HG03039 (cell line): ENCODE measurements at regions not wholly inside any gene's neighbourhood (a gene's known extent, or its start where the extent isn't known, plus 50 kb on each side); places are given as distances from the start of the nearest gene placed in this dataset.
"Not testable (repeated sequence)": the region's sequence is repeated elsewhere in the genome, so short reads cannot be mapped to it uniquely, and the experiment has no call there.

Experiments
- ATAC-seq: cut with Tn5 transposase; IDR thresholded peaks from one replicate; pipeline ENCODE4 v1.9.1; 2021; ENCODE audit warnings: mild to moderate bottlenecking, moderate library complexity; ENCODE audit not compliant: unreplicated experiment

DNA sequence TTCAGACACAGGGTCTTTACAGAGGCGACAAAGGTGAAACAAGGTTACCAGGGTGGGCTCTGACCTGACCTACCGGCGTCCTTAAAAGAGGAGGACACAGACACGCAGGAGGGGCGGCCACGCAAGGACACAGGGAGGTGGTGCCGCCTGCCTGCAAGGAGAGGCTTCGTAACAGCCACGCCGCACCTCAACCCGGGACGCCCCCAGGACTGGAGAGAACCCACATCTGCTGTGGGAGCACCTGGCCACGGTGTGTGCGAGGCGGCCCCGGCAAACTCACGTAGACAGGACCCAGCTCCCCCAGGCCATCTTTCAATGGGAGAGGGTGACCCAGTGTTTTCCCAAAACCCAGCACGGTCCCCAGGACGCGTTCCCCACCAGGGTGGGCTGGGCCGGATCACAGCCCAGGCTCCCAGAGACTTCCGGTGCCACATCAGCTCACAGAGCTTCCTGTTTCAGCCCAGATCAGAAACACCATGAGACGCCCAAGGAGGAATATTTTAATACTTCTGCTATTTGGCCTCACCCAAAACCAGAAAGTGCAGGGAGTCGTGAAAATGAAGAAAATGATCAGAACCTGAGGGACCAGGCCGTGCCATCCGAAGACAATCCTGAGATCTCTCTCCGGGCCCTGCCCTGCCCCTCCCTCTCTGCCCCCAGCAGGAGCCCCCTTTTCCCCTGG, 5417.4 kb upstream of the TPTE start:
- not testable (repeated sequence) for ATAC-seq

DNA sequence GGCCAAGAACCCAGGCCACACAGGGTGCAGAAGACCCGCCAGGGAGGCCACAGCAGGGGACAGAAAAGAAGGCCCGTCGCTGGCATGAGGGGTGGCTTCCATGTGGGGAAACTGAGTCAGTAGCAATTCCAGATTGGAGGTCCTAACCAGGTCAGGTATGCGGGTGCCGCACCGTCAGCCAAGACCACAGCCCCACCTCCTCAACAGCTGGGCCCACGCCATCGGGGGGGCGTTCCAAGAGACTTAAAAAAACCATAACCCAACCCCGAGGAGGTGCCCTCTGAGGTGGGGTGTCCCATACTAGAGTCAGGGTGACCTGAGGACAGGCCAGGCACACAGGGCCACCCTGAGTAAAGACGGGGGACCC, 5416.8 kb upstream of the TPTE start:
- ATAC-seq: not testable (repeated sequence)

DNA sequence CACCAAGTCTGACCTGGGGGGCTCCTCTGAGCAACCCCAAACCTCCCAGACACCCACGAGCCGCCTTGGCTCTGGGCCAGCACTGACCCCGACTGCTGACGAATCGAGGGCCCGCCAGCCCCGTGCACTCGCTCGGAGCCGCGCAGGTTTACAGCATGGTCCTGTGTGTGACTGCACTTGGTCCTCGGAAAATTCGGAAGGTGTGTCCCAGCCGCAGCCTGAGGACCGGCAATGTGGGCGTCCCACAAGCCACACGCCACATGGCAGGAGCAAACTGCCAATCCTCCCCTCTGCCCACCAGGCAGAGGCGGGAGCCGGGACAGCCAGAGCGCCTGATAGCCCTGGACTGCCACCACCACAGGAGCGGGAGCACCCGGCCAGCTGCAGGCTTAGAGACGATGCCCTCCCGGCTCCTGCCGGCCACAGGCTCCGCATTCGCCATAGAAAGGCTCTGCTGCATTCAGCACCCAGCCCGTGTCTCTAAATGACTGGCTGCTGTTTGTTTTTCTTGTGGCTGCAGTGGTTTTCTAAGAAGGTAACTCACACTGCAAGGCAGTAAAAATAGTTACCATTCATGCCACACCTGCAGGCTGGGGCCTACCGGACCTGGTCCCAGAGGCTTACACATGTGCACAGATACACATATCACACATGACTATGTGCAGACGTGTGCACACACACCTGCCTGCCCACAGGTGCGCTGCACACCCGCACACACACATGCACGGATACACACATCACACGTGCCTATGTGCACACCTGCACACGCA, 5415.3 kb upstream of the TPTE start:
- ATAC-seq: peak; percentile 27

DNA sequence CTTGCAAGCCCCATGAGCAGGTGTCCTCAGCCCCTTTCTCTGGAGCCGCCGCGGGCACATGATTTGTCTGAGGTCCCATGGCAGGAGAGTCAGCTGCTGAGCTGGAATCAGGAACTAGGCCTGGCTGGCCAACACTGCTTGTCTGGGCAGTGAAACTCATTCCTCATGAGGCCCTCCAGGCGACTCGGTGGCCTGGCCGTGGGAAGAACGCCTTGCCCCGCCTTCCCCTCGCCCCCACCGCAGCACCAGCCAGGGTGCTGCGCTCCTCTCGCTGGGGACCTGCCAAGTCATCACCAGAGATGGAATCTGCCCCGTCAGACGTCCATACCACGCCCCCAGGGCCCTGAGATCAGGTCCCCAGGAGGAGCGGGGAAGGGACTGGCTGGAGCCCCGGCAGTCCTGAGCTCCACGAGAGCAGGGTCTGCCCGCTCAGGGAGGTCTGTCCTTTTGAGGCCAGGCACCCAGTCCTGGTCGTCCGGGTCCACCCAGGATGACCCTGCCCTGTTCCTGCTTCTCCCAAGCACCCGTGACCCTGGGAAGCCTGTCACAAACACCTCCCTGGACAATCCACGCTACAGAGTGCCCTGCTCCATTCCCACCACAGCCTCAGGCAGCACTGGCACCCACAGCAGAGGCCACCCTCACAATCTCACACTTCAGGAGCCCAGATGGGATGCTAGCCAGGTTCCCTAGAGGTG, 5414.5 kb upstream of the TPTE start:
- peak; percentile 15 for ATAC-seq

DNA sequence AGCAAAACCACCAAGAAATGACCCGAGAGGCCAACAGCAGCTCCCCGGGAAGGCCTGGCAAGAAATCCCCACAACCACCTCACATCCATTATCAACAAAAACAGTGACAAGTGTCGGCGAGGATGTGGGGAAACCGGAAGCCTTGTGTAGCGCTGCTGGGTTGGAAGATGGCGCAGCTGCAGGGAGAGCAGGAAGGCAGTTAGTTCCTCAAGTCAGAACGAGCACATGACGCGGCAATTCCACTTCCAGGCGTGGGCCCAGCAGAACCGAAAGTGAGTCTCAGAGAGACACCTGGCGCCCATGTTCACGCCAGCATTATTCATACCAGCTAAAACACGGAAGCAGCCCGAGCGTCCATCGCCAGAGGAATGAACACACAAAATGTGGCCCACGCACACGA, 5413.7 kb upstream of the TPTE start:
- ATAC-seq: not testable (repeated sequence)

DNA sequence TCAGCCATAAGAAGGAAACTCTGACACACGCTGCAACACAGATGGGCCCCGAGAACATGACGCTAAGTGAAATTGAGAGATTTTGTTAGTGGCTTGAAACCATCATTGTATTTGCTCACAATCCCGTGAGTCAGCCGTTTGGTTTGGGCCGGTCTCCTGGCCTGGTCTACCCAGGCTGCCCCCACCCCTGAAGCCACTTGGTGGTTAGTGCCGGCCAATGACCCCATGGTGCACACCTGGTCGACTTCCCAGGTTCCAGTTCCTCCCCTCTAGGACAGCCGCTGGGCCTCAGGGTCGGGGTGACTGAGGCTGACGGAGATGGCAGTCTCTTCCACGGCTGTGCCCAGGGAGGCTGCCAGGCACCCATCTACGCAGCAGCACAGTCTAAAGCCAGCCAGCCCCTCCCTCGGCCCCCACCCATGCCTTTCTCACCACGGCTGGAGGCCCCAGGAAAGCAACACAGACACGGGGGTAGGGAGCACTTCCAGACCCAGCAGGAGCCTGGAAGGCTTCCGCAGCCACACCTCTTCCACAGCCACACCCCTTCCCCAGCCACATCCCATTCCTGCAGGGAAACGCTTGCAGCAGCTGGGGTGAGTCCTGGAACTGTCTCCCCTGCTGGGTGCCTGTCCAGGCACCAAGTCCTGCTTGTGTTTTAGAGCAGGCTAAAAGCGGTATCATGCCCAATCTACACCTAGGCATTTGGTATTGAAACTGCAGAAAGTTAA, 5413.2 kb upstream of the TPTE start:
- ATAC-seq: not testable (repeated sequence)

DNA sequence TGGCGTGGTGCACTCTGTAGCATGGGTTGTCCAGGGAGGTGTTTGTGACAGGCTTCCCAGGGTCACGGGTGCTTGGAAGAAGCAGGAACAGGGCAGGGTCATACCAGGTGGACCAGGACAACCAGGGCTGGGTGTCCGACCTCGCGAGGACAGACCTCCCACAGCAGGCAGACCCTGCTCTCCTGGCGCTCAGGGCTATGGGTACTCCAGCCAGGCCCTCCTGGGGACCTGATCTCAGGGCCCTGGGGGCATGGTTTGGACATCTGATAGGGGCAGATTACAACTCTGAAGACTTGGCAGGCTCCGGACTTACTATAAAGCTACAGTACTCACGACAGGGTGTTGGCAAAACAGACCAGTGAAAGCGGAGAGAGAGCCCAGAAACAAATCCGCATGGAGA, 5410.2 kb upstream of the TPTE start:
- ATAC-seq: not testable (repeated sequence)

DNA sequence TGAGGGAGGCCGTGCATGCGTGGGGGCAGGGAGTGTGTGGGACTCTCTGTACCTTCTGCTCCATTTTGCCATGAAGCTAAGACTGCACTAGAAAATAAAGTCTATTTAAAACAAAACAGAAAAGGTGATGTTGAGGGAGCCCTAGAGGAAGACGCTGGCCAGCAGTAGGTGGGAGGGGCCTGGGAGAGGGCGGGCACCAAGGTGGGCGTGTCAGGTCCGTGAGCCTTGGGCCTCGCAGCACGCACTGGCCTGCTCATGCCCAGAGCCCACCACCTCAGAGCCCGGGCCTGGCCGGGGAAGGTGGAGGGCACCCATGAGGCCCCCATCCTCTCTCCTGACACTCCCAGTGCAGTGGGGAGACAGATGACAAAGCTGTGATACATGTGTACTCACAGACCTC, 5408.3 kb upstream of the TPTE start:
- ATAC-seq: not testable (repeated sequence)

DNA sequence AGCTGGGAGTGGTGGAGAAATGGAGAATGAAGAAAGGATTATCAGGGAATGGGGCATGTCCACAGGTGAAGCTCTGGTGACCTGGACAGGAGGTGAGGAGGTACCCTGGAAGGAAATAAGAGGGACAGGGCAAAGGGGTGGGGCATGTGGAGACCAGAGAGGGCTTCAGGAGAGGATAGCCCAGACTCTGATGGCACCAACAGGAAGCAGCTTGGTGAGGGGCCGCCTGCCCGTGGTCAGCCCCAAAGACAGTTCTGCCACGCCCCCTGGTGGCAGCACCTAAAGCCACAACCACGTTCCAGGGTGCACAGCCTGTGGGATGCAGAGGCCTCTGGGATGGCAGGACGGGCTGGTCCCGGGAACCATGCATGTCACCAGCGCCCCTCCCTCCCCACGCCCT, 5406.9 kb upstream of the TPTE start:
- not testable (repeated sequence) for ATAC-seq

DNA sequence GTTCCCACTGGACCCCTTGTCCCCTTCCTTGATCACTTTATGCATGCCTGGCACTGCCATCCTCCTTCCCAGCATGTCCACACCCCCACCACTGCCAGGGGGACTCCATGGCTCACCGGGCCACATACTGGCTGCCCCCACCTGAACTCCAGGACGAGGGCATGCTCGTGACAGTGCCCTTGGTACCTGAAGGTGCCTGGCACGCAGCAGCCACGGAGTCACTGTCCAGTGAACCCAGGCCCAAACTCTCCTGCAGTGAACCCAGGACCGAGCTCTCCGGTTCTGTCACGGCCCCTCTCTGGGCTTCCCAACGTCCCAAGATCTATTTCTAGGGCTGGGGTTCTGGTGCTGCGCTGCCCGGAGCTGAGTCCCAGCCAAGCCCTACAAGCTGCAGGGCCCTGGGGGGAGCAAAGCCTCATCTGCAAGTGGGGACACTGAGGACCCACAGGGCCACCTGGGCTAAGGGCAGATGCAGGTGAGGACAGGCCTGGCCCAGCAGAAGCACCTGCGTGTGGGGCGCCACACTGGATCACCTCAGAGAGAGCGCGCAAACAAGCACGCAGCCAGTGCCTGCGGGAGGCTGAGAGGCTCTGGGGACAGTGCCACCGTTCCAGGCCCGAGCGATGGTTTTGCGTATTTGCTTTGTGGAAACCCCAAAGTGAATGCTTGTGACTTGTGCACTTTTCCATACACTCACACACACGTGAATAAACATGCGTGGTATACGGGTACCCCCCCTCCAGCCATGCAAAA, 5406.3 kb upstream of the TPTE start:
- ATAC-seq: not testable (repeated sequence)

DNA sequence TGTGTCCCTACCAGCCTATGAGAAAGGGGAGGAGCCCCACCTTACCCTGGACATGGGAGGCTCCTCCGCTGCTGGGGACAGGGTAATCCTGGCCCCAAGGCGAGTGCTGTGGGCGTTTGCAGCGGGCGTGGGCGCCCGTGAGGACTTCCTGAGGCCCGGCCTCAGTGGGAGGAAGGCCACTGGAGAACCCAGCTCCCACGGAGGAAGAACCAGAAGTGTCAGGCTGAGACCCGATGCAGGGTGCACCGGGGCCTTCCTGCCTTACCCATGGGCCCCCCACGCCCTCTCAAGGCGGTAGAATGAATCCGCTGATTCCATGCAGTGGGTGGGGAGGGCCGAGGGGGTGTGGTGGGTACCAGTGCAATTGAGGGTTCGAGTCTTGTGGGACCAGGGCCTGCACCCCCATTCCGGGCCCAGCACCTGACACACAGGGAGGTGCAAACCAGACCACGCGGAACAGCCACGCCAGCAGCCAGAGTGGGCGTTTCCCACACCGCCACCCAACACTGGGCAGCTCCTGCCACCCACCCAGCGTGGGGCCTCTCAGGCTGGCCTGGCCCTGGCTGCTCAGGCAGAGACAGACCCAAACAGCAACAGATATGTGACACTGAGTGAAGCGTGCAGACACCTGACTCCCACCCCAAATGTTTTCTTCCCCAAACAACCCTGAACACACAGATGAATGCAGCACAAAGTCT, 5405.6 kb upstream of the TPTE start:
- ATAC-seq: not testable (repeated sequence)

DNA sequence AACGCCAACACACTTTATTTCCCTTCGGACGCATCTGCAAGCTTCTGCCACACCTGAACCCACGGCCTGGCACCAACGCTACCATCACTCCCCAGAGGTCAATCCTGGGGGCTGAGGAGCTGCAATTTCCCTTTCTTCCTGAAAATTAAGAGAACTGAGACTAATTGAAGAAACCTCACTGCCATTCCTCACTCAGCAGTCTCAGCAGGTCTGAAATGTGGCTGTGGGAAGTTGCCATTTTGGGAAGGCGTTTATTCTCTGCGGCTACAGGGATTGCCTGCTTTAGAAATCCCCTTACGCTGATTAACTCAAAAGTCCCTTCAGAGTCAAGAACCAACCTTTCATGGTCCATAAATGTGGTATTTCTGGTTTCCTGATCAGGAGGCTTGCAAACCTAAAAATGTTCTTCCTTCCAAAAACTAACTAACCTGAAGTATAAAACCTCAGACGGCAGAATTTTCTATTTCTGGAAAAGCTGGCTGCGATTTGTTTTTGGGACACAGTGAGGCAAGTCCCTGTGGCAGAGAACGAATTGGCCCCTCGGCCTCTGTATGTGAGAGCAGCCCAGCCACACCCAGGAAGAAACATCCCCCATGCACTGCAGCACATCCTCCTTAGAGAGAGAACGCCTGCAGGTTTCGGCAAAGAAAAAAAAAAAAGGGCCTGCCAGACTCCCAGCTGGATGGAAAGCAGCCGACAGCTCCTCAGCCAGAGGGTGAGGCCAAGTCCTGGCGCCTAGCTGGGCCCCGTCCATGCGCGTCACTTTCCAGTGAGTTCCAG, 5404.8 kb upstream of the TPTE start:
- not testable (repeated sequence) for ATAC-seq

DNA sequence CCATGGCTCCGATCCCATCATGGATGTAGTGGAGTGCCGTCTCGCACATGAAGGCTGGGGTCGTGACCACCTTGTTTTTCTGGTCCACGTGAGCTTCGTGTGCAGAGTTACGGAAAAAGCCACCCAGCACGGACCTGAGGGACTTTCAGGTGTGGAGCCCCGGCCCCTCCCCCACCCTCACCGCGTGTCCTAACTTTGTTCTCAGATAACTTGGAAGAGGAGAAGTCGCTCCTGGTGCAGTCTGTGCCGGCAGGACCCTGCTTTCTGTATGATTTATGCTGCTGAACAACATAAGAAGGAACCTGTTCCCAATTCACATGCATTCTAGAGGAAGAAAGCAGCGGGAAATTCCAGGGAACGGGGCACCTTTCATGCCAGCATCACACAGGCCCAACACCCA, 5404.2 kb upstream of the TPTE start:
- ATAC-seq: not testable (repeated sequence)

DNA sequence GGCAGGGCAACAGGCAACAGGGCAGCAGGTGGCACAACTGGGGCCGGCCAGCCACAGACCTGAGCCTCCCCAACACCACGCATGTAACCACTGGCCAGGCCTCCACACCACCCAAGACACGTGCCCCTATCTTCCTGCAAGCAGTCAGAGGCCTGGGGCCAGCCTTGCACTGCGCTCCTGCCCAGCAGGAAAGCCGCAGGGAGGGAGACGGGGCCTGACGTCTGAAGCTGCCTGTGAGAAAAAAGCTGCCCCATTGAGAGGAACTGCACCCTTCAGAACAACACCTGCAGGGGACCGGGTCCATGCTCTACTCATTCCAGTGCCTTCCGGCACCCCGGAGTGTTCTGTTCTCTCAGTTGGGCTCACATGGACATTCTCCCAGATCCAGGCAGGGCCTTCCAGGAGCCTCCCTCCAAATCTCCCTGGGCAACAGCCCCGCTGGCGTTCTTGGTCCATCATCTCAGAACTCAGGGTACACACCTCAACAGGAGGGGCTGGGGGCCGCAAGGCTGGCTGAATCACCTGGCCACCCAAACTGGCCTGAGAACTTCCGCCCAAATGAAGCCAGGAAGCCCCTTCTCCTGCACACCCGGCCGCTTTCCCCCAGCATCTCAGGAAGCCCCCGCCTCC, 5403.6 kb upstream of the TPTE start:
- ATAC-seq: not testable (repeated sequence)

DNA sequence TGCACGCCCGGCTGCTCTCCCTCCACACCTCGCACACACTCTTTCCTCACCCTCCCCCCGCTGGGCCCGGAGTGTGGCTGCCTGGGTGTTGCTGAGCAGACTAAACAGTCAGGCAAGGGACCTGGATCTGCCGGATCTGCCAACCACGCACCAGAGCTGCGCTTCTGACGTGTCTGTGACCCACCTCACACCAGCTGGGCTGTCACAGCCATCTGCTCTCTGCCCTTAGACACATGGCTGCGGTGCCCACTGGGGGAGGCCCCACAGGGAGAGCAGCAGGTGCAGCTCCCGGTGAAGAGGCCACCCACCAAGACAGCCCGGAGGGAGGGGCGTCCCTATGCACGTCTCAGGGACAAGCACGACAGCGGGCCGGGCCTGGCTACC, 5403.1 kb upstream of the TPTE start:
- not testable (repeated sequence) for ATAC-seq

DNA sequence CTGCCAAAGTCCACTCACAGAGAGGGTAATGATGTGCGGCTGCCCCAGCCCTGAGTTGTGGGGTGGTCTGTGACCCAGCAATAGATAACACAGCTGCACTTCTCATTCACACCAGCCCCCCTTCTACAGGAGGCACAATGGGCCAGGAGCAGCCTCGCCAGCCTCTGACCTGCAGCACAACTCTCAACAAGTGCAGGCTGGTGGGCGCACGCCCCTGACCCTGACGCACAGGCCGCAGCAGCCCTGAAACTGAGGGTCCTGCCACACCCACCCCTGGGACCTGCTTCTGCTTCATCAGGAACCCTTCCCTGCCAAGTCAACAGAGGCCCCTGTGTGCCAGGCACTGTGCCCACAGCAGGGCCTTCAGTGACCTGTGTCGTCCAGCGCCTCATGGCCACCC, 5402.2 kb upstream of the TPTE start:
- ATAC-seq: not testable (repeated sequence)

DNA sequence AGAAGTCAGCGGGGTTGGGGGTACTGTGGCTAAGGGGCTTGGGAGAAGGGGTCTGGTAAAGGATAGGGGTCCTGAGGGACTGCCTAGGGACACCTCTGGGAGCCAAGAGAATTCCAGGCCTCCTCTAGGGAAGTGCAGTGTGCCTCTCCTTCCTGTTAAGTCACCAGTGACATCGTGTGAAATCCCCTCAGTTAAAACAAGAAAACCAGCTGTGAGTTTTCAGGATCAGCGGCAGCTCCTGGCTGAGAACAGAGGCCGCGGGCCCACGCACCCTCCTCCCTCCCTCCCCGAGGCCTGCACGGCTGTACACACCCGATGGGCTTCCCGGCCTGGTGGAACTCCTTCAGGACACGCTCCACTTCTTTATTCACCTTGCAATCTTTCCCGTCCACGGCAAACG, 5400.0 kb upstream of the TPTE start:
- not testable (repeated sequence) for ATAC-seq

DNA sequence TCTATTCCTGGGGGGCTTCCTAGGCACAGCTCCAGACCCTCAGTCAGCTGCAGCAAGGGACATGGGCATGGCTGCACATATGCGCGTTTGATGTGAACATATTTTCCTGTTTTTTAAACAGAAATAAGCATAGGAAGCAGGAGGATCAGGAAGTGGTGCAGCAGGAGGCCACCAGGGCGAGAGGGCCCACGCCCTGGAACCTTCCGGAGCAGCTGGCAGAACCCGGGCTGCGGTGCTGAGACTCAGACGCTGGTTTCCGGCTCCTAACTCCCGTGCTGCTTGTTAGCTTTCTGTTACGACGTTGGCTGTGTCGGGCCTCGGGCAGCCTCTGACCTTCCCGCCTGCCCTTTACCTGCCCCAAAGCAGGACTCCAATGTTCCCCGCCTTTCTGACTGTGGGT, 5399.5 kb upstream of the TPTE start:
- not testable (repeated sequence) for ATAC-seq

DNA sequence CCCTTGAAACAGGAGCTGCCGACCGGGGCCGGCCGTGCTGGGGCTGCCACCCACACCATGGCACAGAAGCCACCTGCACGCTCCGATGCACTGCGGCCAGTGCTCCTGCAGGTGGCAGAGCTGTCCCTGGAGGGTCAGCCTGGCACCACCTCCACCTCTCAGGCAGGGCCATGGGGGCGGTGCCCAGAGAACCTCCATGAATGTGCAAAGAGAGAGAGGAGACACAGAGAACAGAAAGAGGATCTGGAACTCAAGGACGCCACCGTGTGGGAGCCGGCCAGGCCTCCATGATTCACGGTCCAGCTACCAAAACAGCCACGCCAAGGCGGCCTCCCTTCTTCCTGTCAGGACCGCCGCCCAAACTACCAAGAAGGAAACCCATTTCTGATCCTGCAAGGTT, 5397.7 kb upstream of the TPTE start:
- ATAC-seq: not testable (repeated sequence)
